ENCODE measurements at regions not wholly inside any gene's neighbourhood (a gene's known extent, or its start where the extent isn't known, plus 50 kb on each side); places are given as distances from the start of the nearest gene placed in this dataset.
A peak's percentile ranks its signal among the peaks of the same experiment; 100 is the strongest.
"Not testable (repeated sequence)": the region's sequence is repeated elsewhere in the genome, so short reads cannot be mapped to it uniquely, and the experiment has no call there.

- DNase-seq = peak; percentile 39
Observed at GRCh38 chr2:5022061-5022460, 670.1 kb upstream of the SOX11 start.

GRCh38 chr2:5022708-5023635 is 669.2 kb upstream of the SOX11 start:
- DNase-seq = not testable (repeated sequence)

GRCh38 chr2:5026571-5027234 is 665.5 kb upstream of the SOX11 start:
- DNase-seq = peak; percentile 33

- peak; percentile 93 for DNase-seq
Observed at GRCh38 chr2:5035057-5035488, 657.1 kb upstream of the SOX11 start.

GRCh38 chr2:5036256-5036655 is 655.9 kb upstream of the SOX11 start:
- peak; percentile 35 for DNase-seq

- no peak for DNase-seq
Observed at GRCh38 chr2:5039241-5039975, 652.8 kb upstream of the SOX11 start.

- DNase-seq = no peak
Observed at GRCh38 chr2:5040571-5040970, 651.6 kb upstream of the SOX11 start.

- no peak for DNase-seq
Observed at GRCh38 chr2:5041501-5041900, 650.7 kb upstream of the SOX11 start.

GRCh38 chr2:5042666-5043440 is 649.3 kb upstream of the SOX11 start:
- DNase-seq = no peak

GRCh38 chr2:5051300-5051699 is 640.9 kb upstream of the SOX11 start:
- no peak for DNase-seq

GRCh38 chr2:5052905-5053304 is 639.3 kb upstream of the SOX11 start:
- no peak for DNase-seq

GRCh38 chr2:5057891-5058351 is 634.3 kb upstream of the SOX11 start:
- DNase-seq = no peak

GRCh38 chr2:5060956-5061355 is 631.2 kb upstream of the SOX11 start:
- no peak for DNase-seq

GRCh38 chr2:5064687-5065086 is 627.5 kb upstream of the SOX11 start:
- no peak for DNase-seq

GRCh38 chr2:5067816-5068215 is 624.4 kb upstream of the SOX11 start:
- no peak for DNase-seq

GRCh38 chr2:5070257-5070656 is 621.9 kb upstream of the SOX11 start:
- DNase-seq = no peak

GRCh38 chr2:5074733-5075132 is 617.5 kb upstream of the SOX11 start:
- DNase-seq = peak; percentile 21

GRCh38 chr2:5076599-5076998 is 615.6 kb upstream of the SOX11 start:
- DNase-seq = no peak

- DNase-seq = no peak
Observed at GRCh38 chr2:5077479-5078089, 614.6 kb upstream of the SOX11 start.

- DNase-seq = no peak
Observed at GRCh38 chr2:5083402-5083801, 608.8 kb upstream of the SOX11 start.

GRCh38 chr2:5089409-5089808 is 602.8 kb upstream of the SOX11 start:
- DNase-seq = no peak

- no peak for DNase-seq
Observed at GRCh38 chr2:5093056-5093455, 599.1 kb upstream of the SOX11 start.

Measured in NCI-H82 (cell line).